ENCODE measurements at regions not wholly inside any gene's neighbourhood (a gene's known extent, or its start where the extent isn't known, plus 50 kb on each side); places are given as distances from the start of the nearest gene placed in this dataset.

DNA sequence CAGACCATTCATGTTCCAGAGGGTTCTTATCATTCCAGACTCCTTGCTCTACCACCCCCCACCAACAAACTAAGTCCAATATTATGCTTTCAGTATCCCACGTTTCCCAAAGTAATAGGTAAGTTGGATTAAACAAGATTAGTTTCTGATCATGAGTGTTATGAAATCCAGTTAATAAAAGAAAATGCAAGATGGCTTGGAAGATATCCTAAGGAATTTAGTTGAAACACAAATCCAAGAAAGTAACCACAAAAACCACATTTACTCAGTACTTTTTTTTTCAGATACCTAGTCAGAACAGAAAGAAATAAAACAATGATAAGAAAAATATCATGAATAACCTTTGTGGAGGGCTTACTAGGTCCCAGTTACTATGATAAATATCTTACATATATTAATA is 119.4 kb upstream of the MIR17HG start:
- TF ChIP-seq, protein P1, sequence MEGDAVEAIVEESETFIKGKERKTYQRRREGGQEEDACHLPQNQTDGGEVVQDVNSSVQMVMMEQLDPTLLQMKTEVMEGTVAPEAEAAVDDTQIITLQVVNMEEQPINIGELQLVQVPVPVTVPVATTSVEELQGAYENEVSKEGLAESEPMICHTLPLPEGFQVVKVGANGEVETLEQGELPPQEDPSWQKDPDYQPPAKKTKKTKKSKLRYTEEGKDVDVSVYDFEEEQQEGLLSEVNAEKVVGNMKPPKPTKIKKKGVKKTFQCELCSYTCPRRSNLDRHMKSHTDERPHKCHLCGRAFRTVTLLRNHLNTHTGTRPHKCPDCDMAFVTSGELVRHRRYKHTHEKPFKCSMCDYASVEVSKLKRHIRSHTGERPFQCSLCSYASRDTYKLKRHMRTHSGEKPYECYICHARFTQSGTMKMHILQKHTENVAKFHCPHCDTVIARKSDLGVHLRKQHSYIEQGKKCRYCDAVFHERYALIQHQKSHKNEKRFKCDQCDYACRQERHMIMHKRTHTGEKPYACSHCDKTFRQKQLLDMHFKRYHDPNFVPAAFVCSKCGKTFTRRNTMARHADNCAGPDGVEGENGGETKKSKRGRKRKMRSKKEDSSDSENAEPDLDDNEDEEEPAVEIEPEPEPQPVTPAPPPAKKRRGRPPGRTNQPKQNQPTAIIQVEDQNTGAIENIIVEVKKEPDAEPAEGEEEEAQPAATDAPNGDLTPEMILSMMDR (IDR thresholded peaks at IDR 0.05) = no peak
- Histone ChIP-seq H3K4me3 (no peak overlapping the region), H3K36me3 (no peaks in the 10 kb centered on the region), H3K27ac (no peak overlapping the region), H3K27me3 (no peaks in the 10 kb centered on the region), H3K4me1 (no peaks in the 10 kb centered on the region), H3K9me3 (no peaks in the 10 kb centered on the region)
- DNase-seq (ENCODE audit: low spot score) = no peak

DNA sequence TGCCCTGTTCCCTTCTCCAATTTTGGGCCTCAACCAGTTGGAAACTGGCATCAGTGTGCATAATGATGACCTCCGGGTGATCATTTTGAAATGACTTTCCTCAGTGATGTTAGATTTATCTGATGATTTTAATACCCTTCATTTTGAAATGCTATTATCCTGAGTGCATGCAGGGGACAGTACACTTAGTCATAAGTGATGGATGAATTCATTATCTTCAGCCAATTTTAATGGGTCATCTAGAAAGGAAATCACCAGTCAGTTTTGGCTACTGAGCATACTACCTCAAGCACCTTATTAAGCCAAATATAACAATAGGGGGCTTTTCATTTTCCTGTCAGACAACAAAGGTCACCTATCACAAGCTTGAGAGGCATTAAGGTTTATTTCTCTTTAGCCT is 118.5 kb upstream of the MIR17HG start:
- Histone ChIP-seq H3K27me3 (no peaks in the 10 kb centered on the region), H3K4me1 (no peaks in the 10 kb centered on the region), H3K27ac (no peak overlapping the region), H3K4me3 (no peak overlapping the region), H3K36me3 (no peaks in the 10 kb centered on the region), H3K9me3 (no peaks in the 10 kb centered on the region)
- TF ChIP-seq, protein P1 (IDR thresholded peaks at IDR 0.05) = no peak
- DNase-seq (ENCODE audit: low spot score) = no peak

DNA sequence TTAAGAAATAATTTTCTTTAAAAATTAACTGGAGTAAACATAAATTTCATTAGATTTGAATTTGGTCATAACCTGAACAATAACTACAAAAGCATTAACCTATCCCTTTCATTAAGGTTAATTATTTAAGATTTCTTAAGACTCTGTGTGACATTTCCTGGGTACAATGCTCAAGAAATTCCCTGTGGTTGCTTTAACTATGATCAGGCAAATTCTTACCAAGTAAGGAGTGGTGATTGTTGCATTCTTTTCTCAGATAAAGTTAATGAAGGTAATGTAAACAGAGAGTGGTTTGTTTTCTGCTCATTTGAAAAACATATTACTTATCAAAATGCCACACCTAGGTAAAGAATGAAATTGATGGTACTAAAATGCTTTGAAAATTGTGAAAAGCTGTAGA is 114.8 kb upstream of the MIR17HG start:
- no peaks in the 10 kb centered on the region for H3K27me3 ChIP-seq
- no peaks in the 10 kb centered on the region for H3K9me3 ChIP-seq
- H3K4me3 ChIP-seq = no peak overlapping the region
- TF ChIP-seq, protein P1 (IDR thresholded peaks at IDR 0.05) = no peak
- H3K4me1 ChIP-seq = no peaks in the 10 kb centered on the region
- no peaks in the 10 kb centered on the region for H3K36me3 ChIP-seq
- no peak for DNase-seq (ENCODE audit: low spot score)
- H3K27ac ChIP-seq = no peak overlapping the region

DNA sequence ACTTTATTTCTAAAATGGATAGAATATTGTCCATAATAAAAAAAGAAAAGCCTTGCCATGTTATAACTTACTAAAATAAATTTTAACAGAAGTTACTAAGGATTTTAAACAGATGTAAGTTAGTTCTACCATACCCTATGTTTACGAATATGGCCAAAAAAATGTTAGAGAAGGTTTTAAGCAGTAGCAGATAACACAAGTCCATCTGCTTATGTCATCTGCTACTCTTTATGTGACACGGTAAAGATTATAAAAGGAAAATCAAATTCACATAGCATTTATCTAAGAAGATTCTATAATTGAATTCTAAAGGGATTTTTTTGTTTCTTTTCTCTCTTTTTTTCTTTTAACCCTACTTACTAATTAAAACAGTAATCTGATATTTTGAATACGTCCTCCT is 114.2 kb upstream of the MIR17HG start:
- H3K9me3 ChIP-seq = no peaks in the 10 kb centered on the region
- no peaks in the 10 kb centered on the region for H3K36me3 ChIP-seq
- no peaks in the 10 kb centered on the region for H3K4me1 ChIP-seq
- H3K27me3 ChIP-seq = no peaks in the 10 kb centered on the region
- no peak for DNase-seq (ENCODE audit: low spot score)
- H3K27ac ChIP-seq = no peak overlapping the region
- TF ChIP-seq, protein P1 (IDR thresholded peaks at IDR 0.05) = no peak
- H3K4me3 ChIP-seq = no peak overlapping the region

DNA sequence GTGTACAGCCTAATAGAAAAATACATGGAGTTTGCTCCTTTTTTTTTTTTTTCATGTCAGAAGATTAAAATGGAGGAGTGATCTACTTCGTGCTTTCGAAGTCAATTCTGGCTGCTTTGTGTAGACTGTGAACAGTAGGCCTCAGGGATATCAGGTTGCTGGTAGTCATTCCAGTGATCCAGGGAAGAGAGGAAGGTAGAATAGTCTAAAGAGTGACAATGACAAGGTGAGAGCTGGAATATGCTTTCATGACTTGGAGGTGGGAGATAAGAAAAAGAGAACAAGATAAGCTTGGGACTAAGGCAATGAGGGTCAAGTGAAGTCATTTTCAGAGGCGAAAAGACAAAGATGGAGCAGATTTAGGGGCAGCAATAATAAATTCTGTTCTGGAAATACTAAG is 111.3 kb upstream of the MIR17HG start:
- Histone ChIP-seq H3K9me3 (no peaks in the 10 kb centered on the region), H3K4me3 (no peak overlapping the region), H3K36me3 (no peaks in the 10 kb centered on the region), H3K4me1 (no peaks in the 10 kb centered on the region), H3K27ac (no peak overlapping the region), H3K27me3 (no peaks in the 10 kb centered on the region)
- TF ChIP-seq, protein P1 (IDR thresholded peaks at IDR 0.05) = no peak
- DNase-seq (ENCODE audit: low spot score) = no peak

DNA sequence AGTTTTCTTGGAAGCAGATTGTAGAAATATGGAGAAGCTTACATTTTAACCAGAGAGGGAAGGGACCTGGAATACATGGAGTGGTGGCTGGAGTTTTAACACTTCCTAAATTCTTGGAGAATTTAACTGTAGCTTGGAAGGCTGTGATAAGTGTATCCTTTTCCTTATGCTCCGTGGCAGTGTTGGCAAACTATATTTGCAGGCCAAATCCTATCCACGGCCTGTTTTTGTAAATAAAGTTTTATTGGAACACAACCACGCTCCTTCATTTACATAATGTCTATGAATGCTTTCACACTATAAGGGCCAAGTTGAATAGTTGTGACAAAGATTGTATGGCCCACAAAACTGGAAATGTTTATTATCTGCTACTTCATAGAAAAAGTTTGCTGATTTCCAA is 110.6 kb upstream of the MIR17HG start:
- Histone ChIP-seq H3K4me1 (no peaks in the 10 kb centered on the region), H3K4me3 (no peak overlapping the region), H3K36me3 (no peaks in the 10 kb centered on the region), H3K9me3 (no peaks in the 10 kb centered on the region), H3K27me3 (no peaks in the 10 kb centered on the region), H3K27ac (no peak overlapping the region)
- no peak for DNase-seq (ENCODE audit: low spot score)
- TF ChIP-seq, protein P1 (IDR thresholded peaks at IDR 0.05) = no peak

Data from right atrium auricular region (tissue), 2 donors.